Esophagus squamous epithelium (tissue), 5 donors: ENCODE measurements at regions not wholly inside any gene's neighbourhood (a gene's known extent, or its start where the extent isn't known, plus 50 kb on each side); places are given as distances from the start of the nearest gene placed in this dataset.

Source experiments
- DNase-seq: peaks from one replicate; lab custom pipeline; 2025; lab: John Stamatoyannopoulos, UW
- H3K27ac ChIP-seq, 4 donors: fragments of 200-600 bp; sonication (generic); one replicate each; pipeline ENCODE4 v1.5.1; 2016 to 2019; ENCODE audit warnings: mild to moderate bottlenecking in 1 of 4
- H3K27me3 ChIP-seq, 4 donors: fragments of 200-600 bp; sonication (generic); 1 replicate in 3 of 4; 2 replicates in 1 of 4; pipeline versions ENCODE4 v1.5.1 to v1.6.0; 2017 to 2021; ENCODE audit warnings: antibody characterized with exemption in 1 of 4
- H3K36me3 ChIP-seq, 3 donors: fragments of 200-600 bp; sonication (generic); one replicate each; pipeline ENCODE4 v1.5.1; 2016 to 2019
- H3K4me1 ChIP-seq, 3 donors: fragments of 200-600 bp; sonication (generic); one replicate each; pipeline ENCODE4 v1.5.1; 2017 to 2019
- H3K4me3 ChIP-seq, 4 donors: fragments of 200-600 bp; sonication (generic); 1 replicate in 3 of 4; 2 replicates in 1 of 4; pipeline ENCODE4 v1.5.1; 2016 to 2019; ENCODE audit warnings: mild to moderate bottlenecking in 2 of 4, moderate library complexity in 1 of 4
- H3K9me3 ChIP-seq, 3 donors: fragments of 200-600 bp; sonication (generic); one replicate each; pipeline ENCODE4 v1.5.1; 2016 to 2019
- POLR2A ChIP-seq, 4 donors: fragments of 450-650 bp; IDR thresholded peaks; one replicate each; pipeline ENCODE4 v1.6.1; 2017; ENCODE audit warnings: antibody characterized with exemption in 4 of 4, mild to moderate bottlenecking in 4 of 4, moderate library complexity in 3 of 4
- WGBS, 2 donors: methylation state at CpG; one replicate each; pipeline ENCODE4 v1.1.5; 2018; 5-methylcytosine and 5-hydroxymethylcytosine counted together
- intact Hi-C: fragments of 100-400 bp; cut with DNase I; formaldehyde crosslinking; loops from one replicate; pipeline ENCODE4 v1.15.0; 2022
- TF ChIP-seq, protein P1 (sequence below), 6 experiments: fragments of 450-650 bp in 4 of 6; fragments of 200-600 bp in 2 of 6; sonication (generic) in 2 of 6; IDR thresholded peaks; one replicate each; pipeline ENCODE4 v1.5.1; 2016 to 2019; ENCODE audit warnings: antibody characterized with exemption in 6 of 6, mild to moderate bottlenecking in 4 of 6, moderate library complexity in 4 of 6
- donor health status: DM: yes; HTN: yes; CAD: no.

DNA sequence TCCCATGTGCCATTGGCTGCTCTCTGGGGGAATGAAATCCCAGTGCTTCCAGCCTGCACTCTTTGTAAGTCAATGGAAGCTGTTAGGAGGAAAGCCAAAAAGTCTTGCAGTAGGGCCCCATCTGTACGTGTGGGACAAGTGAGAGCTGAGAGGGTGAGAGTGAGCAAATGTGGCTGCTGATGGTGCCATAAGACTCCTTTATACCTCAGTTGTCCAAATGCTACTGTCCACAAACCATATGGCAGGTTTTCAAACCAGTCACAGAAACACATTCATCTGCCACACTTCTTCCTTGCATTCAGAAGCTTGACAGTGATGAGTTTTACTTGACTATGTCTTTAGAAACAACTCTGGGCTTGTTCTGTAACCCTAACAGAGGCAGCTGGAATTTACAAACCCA lies 543.8 kb downstream of the CSNK1G3 start:
- Histone ChIP-seq H3K27ac (no peak overlapping the region), H3K4me1 (peaks cover 0 to 47% (median 14%) of the 10 kb centered on the region in 3 donors), H3K4me3 (no peak overlapping the region), H3K36me3 (no peaks in the 10 kb centered on the region), H3K9me3 (no peaks in the 10 kb centered on the region), H3K27me3 (no peaks in the 10 kb centered on the region)
- no peak for DNase-seq
- intact Hi-C loops = no loop called here
- WGBS, 2 donors = 88 to 100% methylated on average over 1 of the region's 1 CpG
- no peak for TF ChIP-seq POLR2A (IDR thresholded peaks at IDR 0.05)
- TF ChIP-seq, protein P1, sequence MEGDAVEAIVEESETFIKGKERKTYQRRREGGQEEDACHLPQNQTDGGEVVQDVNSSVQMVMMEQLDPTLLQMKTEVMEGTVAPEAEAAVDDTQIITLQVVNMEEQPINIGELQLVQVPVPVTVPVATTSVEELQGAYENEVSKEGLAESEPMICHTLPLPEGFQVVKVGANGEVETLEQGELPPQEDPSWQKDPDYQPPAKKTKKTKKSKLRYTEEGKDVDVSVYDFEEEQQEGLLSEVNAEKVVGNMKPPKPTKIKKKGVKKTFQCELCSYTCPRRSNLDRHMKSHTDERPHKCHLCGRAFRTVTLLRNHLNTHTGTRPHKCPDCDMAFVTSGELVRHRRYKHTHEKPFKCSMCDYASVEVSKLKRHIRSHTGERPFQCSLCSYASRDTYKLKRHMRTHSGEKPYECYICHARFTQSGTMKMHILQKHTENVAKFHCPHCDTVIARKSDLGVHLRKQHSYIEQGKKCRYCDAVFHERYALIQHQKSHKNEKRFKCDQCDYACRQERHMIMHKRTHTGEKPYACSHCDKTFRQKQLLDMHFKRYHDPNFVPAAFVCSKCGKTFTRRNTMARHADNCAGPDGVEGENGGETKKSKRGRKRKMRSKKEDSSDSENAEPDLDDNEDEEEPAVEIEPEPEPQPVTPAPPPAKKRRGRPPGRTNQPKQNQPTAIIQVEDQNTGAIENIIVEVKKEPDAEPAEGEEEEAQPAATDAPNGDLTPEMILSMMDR (IDR thresholded peaks at IDR 0.05) = no peak

- peaks cover 0 to 35% (median 14%) of the 10 kb centered on the region in 3 donors for H3K4me1 ChIP-seq
- no peak for DNase-seq
- TF ChIP-seq POLR2A (IDR thresholded peaks at IDR 0.05) = no peak
- TF ChIP-seq, protein P1 (IDR thresholded peaks at IDR 0.05) = no peak
Measured at GRCh38 chr5:124054564-124054963, 542.6 kb downstream of the CSNK1G3 start.

GRCh38 chr5:124053340-124053739 lies 541.4 kb downstream of the CSNK1G3 start:
- Histone ChIP-seq H3K36me3 (no peaks in the 10 kb centered on the region), H3K4me1 (peaks cover 0 to 23% (median 14%) of the 10 kb centered on the region in 3 donors), H3K9me3 (no peaks in the 10 kb centered on the region), H3K4me3 (no peak overlapping the region), H3K27ac (no peak overlapping the region), H3K27me3 (no peaks in the 10 kb centered on the region)
- DNase-seq = no peak
- intact Hi-C loops = no loop called here
- TF ChIP-seq, protein P1 (IDR thresholded peaks at IDR 0.05) = no peak
- TF ChIP-seq POLR2A (IDR thresholded peaks at IDR 0.05) = no peak
- WGBS, 2 donors = 94 to 96% methylated on average over 2 of the region's 2 CpGs

More at GRCh38 chr5:124054564-124054963, 542.6 kb downstream of the CSNK1G3 start:
- Histone ChIP-seq H3K27ac (no peak overlapping the region), H3K9me3 (no peaks in the 10 kb centered on the region), H3K27me3 (no peaks in the 10 kb centered on the region), H3K4me3 (no peak overlapping the region), H3K36me3 (no peaks in the 10 kb centered on the region)
- intact Hi-C loops = no loop called here

GRCh38 chr5:124052201-124052600 lies 540.2 kb downstream of the CSNK1G3 start:
- intact Hi-C loops = no loop called here
- Histone ChIP-seq H3K9me3 (no peaks in the 10 kb centered on the region), H3K36me3 (no peaks in the 10 kb centered on the region), H3K4me1 (peaks cover 0 to 12% (median 9%) of the 10 kb centered on the region in 3 donors), H3K27ac (no peak overlapping the region), H3K4me3 (no peak overlapping the region), H3K27me3 (no peaks in the 10 kb centered on the region)
- no peak for DNase-seq
- WGBS, 2 donors = 77 to 100% methylated on average over 1 to 2 of the region's 2 CpGs
- TF ChIP-seq, protein P1 (IDR thresholded peaks at IDR 0.05) = no peak
- no peak for TF ChIP-seq POLR2A (IDR thresholded peaks at IDR 0.05)

- intact Hi-C loops = no loop called here
Measured at GRCh38 chr5:124050120-124050770, 538.3 kb downstream of the CSNK1G3 start.

More at GRCh38 chr5:124050120-124050770, 538.3 kb downstream of the CSNK1G3 start:
- Histone ChIP-seq H3K27ac (no peak overlapping the region), H3K27me3 (no peaks in the 10 kb centered on the region), H3K9me3 (no peaks in the 10 kb centered on the region), H3K36me3 (no peaks in the 10 kb centered on the region), H3K4me1 (no peaks in the 10 kb centered on the region), H3K4me3 (no peak overlapping the region)
- 49 to 64% methylated on average over 3 of the region's 3 CpGs for WGBS, 2 donors
- no peak for TF ChIP-seq POLR2A (IDR thresholded peaks at IDR 0.05)
- TF ChIP-seq, protein P1 (IDR thresholded peaks at IDR 0.05) = no peak
- DNase-seq = no peak
